Activated naive CD4-positive, alpha-beta T cell treated with Interleukin-2 at 50 U/mL for 16 hours (primary cell): ENCODE measurements at regions not wholly inside any gene's neighbourhood (a gene's known extent, or its start where the extent isn't known, plus 50 kb on each side); places are given as distances from the start of the nearest gene placed in this dataset.

Experiments used
- DNase-seq: peaks from one replicate; pipeline ENCODE4 v3.0.0-alpha.2; 2020

GRCh38 chr3:101172516-101172915 lies 147.9 kb downstream of the IMPG2 start:
- DNase-seq, result no peak

- no peak for DNase-seq
Observed at GRCh38 chr3:101171681-101172191, 148.6 kb downstream of the IMPG2 start.

GRCh38 chr3:101170806-101171558 lies 149.4 kb downstream of the IMPG2 start:
- no peak for DNase-seq

GRCh38 chr3:101170062-101170771 lies 150.2 kb downstream of the IMPG2 start:
- DNase-seq, result no peak

GRCh38 chr3:101169516-101169915 lies 150.9 kb downstream of the IMPG2 start:
- DNase-seq, result no peak

GRCh38 chr3:101167376-101167775 lies 153.0 kb downstream of the IMPG2 start:
- DNase-seq, result no peak

GRCh38 chr3:101166150-101166549 lies 154.2 kb downstream of the IMPG2 start:
- DNase-seq, result no peak

- no peak for DNase-seq
Observed at GRCh38 chr3:101163554-101163953, 156.8 kb downstream of the IMPG2 start.

GRCh38 chr3:101159478-101159877 lies 160.9 kb downstream of the IMPG2 start:
- DNase-seq, result no peak

GRCh38 chr3:101158374-101158773 lies 162.0 kb downstream of the IMPG2 start:
- DNase-seq, result no peak

GRCh38 chr3:101156787-101157345 lies 163.5 kb downstream of the IMPG2 start:
- no peak for DNase-seq

GRCh38 chr3:101155825-101156224 lies 162.6 kb upstream of the ABI3BP start:
- DNase-seq, result no peak

- no peak for DNase-seq
Observed at GRCh38 chr3:101154401-101154800, 161.2 kb upstream of the ABI3BP start.

GRCh38 chr3:101151286-101151913 lies 158.2 kb upstream of the ABI3BP start:
- no peak for DNase-seq

GRCh38 chr3:101150504-101150903 lies 157.3 kb upstream of the ABI3BP start:
- no peak for DNase-seq

- no peak for DNase-seq
Observed at GRCh38 chr3:101149707-101150106, 156.5 kb upstream of the ABI3BP start.

GRCh38 chr3:101149251-101149650 lies 156.0 kb upstream of the ABI3BP start:
- DNase-seq, result no peak

- no peak for DNase-seq
Observed at GRCh38 chr3:101148001-101148400, 154.8 kb upstream of the ABI3BP start.

GRCh38 chr3:101146946-101147345 lies 153.7 kb upstream of the ABI3BP start:
- DNase-seq, result no peak

- no peak for DNase-seq
Observed at GRCh38 chr3:101144105-101144504, 150.9 kb upstream of the ABI3BP start.

GRCh38 chr3:101143012-101143411 lies 149.8 kb upstream of the ABI3BP start:
- no peak for DNase-seq

GRCh38 chr3:101142160-101142559 lies 148.9 kb upstream of the ABI3BP start:
- no peak for DNase-seq

GRCh38 chr3:101141135-101141534 lies 147.9 kb upstream of the ABI3BP start:
- DNase-seq, result no peak
